ENCODE measurements at regions not wholly inside any gene's neighbourhood (a gene's known extent, or its start where the extent isn't known, plus 50 kb on each side); places are given as distances from the start of the nearest gene placed in this dataset.
A peak's percentile ranks its signal among the peaks of the same experiment; 100 is the strongest.

DNA sequence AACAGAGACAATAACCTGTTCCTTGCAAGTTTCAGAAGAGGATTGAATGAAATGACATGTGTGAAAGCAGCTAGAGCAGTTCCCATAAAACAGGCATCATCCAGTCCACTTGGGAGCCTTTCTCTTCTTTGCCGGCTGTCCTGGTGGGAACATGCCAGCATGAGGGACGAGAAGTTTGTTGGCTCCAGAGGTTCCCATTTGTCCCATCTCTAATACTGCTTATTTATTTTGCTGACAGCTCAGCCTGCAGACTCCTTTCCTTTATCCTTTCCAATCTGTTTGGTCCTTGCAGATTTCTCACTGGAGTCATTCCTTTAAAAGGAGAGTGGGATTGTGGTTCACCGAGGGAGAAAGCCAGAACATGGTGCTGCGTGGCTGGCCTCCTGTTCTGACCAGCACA, 321.5 kb upstream of the CLINT1 start:
- no peak for DNase-seq

DNA sequence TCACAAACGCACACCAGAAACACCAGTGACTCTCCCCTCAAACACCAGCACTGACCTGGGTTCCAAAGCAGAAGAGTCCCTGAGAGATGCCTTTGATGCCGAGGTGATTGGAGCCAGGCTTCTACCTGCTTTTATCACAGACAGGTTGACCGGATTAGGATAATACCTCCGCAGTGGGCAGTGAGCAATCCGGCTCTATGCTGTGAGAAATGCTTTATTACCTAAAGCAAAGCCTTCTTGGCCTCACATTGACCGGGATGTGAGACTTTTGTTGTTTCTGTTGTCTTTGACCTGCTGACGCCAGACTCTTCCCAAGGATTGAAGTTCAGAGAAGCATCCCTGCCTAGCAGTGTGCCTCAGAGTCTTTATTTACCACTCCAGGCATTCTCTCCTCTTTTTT, 320.3 kb upstream of the CLINT1 start:
- no peak for DNase-seq

DNA sequence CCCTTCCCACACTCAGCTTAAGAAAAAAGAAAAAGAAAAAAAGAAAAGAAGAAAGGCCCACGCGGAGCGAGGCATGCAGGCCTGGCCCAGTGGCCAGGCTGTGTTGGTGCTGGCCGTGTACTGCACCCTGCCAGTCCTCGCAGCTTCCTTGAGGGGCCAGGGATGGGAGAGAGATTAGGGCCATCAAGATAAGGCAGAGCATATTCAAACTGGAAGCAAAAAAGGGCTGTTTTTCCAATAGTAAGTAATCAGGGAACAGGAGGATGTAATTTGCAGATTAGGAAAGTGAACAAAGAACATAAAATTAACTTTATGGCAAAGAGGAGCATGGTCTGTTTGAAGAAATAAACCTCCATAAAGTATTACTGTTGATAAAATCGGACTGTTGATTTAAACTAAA, 319.6 kb upstream of the CLINT1 start:
- no peak for DNase-seq

DNA sequence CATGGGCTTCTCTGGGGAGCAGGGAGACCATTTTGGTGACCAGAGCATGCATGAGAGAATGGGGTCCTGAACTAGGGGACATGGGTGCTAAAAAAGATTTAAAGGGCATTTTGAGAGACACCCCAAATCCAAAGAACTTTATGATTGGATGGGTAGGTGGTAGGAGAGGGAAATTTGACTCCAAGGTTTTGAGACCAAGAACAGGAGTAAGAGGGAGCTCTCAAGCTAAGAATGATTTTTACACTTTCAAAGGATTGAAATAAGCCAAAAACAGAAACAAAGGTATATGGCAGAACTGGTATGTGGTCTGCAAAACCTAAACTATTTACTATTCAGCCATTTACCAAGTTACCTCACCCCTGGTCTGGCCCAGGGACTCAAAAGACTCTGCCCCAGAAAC, 318.2 kb upstream of the CLINT1 start:
- no peak for DNase-seq

DNA sequence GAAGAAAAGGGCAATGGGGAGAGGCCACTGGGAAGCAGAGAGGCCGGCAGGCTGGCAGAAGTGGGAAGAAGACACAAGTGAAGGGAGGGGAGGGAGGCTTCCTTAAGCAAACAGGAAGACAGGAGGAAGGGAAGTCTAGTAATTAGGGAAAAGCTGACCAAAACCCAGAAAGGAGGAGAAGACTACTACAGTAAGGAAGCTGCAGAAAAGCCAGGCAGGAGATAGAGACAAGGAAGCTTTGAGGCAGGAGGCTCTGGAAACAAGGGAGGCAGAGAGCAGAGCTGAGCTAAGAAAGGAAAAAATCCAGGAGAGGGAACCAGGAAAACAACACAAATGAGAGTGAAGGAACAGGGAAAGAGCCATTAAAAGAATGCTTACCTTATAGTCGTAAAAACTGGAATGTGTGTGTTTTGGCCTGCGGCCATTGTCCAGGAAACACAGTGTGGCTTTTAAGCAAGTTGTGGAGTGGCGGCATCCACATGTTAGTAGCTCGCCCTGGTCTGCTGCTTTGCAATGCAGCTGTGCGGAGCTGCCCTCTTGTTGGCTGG, 317.1 kb upstream of the CLINT1 start:
- DNase-seq, result peak; percentile 34

DNA sequence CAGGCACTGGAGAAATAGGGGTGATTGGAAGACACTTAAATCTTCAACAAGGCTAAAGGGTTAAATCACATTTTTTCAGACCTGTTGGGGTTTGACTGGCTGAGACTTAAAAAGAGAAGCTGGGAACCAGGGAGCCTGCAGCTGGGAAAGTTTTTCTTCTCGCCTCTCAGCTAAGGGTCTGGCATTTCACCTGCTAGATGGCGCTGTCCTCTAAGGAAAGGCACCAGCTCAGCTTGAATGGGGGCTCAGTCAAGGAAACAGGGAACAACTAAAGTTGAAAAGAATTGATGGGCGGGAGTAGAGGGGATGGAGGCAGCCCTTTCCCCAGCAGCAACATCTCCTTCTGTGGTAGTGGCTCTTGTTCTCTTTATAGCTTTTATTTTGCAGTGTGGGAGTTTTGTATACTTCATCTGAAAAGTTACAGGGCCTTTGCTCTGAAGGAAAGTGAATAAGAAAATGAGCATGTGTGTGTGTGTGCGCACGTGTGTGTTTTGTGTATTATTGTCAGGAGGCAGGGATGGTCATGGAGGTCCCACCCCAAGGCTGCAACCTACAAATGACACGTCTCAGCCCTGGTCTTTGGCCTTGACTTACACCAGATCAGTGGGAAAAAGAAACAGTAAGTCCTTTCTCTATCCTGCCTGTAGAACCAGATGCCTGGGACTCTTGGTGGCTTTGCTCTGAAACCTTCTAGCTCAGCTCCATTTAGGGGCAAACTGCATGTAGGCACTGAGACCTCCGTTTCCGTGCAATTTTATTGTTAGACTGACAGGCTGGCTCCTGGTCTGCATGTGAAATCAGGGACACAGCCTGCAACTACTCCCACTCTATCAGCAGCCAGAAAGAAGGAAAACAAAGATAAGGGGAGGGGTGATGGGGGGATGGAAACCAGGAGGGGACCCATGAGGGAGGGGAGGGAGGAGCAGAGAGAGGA, 316.2 kb upstream of the CLINT1 start:
- peak; percentile 90 for DNase-seq

DNA sequence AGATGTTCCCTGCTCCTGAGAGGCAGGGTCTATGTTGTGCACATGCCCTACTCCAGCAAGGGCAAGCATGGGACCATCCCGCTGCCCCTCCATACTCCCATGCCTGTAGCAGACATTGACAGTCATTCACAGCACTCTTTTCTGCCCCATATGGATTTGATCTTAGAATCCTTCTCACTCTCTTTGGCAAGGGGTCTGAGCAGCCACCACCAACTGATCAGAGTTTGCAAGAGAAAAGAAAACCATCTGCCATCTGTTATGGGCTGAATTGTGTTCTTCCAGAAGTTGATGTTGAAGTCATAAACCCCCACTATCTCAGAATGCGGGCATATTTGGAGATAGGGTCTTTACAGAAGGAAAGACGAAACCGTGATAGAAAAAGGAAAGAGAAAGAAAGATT, 315.1 kb upstream of the CLINT1 start:
- no peak for DNase-seq

DNA sequence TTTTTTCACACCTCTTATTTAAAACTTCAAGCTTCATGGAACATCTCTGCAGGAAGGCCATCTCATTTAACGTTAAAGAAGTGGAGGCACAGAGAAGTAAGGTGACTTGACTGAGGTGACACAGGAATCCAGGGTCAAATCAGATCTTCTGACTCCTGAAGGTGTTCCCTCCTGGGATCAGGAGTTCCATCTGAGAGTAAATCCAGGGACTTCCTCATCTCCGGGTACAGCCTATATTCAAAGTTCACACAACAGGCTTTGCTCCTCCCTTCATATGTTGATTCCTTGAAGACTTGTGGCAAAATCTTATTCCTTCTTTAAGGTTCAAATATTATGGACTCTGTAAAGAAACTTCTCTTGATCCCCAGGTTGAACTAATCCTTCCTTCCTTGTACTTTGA, 313.1 kb upstream of the CLINT1 start:
- no peak for DNase-seq

DNA sequence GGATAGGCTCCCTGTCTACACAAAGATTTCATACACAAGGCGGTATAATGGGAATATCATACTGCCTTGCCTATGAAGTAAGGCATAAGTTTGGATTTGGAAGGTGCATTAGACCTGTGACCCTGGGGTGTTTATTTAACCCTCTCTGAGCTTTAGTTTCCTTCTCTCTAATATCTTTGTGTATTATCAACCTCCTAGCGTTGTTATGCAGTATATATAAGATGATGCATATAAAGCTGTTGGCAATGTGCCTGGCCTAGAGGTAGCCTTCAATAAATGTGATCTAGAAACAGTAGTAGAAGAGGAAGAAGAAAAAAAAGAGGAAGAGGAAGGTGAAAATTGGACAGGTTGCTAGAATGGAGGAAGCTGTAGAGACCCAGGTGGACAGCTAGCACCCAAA, 311.6 kb upstream of the CLINT1 start:
- no peak for DNase-seq

DNA sequence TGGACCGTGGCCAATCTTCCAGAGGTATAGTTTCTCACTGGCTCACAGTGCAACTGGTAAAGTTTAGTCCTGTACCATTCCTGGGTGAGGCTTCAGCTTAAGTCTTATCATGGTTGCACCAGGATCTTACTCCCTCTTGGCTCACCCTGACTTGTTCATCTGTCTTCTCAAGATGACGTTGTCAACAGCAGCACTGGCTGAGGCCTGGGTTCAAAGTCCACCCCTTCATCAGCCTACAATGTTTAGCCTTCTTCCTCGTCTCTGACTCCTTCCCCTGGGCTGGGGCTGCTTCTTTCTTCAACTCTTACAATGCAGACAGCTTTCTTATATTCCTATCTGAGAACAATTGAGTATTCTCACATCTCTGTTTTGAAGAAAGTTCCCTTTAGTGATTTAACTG, 311.1 kb upstream of the CLINT1 start:
- DNase-seq, result no peak

DNA sequence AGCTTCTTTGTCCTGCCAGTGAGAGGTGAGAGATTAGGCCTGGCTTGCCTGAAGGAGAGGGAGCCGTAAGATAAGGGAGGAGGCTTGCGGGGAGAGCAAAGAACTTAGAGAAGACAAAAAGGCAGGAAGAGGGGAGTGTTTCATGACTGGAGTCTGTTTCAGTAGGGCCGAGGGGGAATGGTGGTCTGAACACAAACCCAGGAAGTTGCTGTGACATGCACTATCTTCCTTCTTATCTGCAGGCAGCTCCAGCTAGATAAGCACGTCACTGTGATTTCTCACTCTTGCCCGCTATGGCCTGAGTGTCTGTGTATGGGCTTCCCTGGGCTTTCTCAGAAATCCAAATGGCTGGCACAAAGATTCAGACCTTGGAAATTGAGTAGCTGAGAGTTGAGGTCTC, 307.5 kb upstream of the CLINT1 start:
- no peak for DNase-seq

DNA sequence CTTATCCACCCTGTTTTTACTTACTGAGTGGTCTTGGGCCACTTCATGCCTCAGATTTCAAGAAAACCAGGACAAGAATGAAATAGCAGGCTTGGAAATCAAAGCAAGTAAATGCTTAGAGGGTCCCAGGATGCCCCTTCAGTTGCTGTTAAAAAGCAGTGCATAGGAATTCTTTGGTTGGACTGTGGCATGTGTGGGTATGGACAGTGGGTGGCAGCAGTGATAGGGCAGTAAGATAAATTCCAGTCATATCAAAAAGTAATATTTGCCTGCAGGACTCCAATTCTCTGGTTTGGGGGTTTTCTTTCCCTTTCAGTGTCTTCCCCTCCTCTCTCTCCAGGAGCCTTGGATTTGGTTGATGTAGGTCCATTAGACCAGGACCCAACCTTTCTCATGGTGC, 306.7 kb upstream of the CLINT1 start:
- no peak for DNase-seq

DNA sequence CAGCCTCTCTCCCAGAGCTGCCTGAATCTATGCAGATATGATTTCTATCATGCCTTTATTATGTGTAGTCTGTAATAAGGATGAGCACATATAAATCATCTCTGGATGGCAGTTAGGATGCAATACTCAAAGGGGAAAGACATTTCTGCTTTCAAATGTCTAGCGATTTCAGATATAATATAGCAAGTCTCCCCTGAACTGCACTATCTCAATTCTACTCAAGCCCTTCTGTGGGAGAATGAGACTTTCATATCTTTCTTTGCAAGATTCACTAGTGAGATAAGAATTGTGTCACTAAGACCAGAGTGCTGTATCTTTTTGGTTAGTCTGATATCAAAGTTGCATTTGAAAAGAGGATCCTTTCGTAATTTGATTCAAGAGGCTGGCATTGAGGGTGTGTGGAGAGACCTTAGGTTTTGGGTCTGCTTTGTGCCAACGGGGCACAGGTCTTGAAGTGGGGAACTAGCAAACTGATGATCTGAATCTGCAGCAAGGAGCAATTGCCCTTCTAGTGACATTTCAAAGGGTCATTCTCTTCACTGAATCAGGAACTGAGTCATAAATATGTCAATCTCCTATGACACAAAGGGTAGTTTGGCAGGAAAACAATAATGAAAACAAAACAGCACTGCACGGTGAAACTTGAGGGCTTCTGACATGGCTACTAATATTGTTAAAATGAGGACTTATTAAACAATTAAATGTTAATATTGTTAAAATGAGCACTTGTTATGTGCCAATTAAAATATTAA, 305.5 kb upstream of the CLINT1 start:
- DNase-seq, result no peak

DNA sequence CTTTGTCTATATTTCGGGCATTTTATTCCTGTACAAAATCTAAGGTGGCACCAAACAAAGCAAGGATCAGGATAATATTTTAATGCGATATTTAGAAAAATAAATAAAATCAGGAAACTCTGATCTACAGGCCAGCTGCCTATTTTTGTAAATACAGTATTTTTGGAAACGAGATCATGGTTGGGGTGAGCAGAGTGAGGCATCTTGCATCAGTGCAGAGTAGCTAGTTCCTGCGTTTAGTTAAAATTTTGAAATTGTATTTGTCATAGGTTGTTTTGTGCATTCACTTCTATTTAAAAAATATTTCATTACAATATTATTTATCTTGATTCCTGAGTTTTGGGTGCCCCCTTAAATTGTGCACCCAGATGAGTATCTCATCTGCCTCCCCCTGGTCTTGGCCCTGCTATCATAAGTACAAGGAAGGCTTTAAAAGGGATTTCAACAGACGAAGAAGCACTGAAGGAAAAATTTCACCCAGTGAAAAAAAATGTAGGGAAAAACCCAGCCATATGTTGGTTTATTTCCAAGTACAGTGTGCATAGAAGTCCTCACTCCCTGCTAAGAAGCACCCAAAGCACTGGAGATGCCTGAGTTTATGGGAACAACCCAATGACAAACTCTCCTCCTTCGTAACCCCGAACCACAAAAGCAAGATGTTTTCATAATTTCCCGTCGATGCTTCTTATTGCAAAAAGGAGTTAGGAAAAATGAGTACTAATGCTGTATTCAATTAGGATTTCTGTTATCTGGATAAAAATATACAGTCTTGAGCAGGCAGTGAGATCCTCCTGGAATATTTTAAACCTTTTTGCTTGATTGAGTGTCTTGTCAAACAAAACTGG, 304.7 kb upstream of the CLINT1 start:
- DNase-seq, result no peak

DNA sequence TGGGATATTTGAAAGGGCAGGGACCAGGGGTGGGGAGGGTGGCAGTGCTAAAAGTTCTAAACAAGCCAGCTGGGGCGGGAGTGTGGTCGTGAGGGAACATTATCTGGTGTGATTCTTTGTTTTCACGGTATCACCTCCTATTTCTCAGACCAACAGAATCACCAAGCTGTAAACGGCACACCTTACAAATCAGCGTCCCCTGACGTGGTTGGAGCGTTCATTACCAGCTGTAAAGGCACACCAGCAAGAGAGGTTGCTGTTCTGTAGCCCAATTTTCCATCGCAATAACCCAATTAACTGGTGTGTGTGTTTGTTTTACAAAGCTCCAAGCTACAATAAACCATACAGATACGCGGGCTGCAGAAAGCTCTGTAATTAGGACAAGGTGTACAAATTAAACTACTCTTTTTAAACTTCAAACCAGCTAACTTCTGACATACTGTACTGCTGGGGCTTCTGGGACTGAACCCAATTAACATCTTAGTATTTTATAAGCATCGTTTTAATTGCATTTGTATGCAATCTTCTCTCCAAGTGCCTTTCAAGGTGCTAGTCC, 303.6 kb upstream of the CLINT1 start:
- no peak for DNase-seq

DNA sequence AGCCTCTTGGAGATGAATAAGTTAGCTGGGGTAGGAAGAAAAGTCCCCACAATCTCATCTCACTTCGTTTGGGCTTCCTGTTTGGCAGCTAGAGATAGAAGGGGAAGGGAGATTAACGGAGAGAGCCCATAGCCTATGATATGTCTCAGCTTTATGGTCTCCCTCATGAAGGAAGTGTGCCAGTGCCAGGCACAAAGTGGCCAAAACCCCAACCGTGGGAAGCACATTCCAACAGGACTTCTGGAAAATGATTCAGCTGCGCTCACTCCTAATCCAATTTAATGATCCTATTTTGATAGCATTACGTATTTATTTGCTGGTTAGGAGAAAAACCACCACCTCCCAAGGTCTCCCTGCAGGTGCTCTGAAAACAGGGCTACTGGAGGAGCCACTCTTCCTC, 303.1 kb upstream of the CLINT1 start:
- DNase-seq, result no peak

DNA sequence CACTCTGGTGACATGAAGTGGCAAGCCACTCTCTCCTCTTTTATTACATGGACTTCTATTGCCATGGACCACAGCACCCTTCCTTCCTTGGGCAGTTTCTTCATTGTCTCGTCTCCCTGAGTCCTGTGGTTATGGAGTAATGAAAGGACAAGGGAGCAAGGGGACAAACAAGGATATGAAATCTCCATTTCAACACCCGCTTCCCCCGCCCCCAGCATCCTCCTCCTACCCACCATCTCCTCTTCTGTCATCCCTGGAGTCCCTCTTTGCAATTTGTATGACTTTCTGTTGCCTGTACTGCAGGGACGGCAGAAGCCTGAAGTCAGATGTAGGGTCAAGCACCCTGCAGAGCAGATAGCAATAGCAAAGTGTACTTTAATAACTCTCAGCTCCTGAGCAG, 300.7 kb upstream of the CLINT1 start:
- no peak for DNase-seq

DNA sequence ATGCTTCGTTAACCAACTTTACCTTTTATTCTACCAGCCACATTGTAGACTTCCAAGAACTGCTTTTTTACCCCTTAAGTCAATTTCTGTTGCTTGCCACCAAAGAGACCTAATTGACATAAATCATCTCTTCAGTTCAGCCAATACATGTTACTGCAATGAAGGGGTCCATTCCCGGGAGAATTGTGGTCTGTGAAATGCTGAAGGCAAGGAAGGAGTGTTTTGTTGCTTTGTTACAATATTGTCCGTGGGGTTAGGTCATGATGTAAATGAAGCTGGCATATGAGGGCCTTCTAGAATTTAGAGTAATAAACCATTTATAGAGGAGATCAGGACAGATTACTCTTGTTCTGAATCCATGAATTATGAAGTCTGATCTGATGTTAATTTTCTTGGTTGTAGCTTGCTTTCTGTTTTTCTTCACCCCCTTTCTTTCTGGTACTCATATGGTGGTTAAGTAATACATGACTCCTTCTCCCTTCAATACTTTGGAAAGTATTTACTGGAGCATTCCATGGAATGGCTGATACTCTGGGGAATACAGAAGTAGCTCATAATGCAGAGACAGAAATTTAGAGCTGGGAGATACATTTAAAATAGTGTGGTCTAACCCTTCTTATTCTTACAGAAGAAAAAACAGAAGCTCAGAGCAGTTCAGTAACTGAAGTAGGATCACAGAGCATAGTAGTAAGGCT, 297.0 kb upstream of the CLINT1 start:
- no peak for DNase-seq

DNA sequence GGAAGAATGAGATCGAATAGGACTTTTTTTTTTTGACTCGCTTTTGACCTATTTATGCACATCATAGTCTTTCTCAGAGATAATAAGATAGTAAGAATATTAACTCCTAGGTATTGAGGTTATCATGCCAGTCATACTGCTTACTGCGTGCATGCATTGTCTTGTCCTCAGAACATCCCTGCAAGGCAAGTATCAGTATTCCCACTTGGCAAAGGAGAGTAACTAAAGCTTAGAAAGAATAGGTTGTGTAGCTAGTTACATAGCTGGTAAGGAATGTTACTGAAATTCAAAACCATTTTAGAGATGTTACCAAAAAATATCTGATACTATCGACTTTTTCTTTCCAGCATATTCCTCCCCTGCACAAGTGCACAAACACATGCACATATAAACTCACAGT, 296.1 kb upstream of the CLINT1 start:
- DNase-seq, result no peak

DNA sequence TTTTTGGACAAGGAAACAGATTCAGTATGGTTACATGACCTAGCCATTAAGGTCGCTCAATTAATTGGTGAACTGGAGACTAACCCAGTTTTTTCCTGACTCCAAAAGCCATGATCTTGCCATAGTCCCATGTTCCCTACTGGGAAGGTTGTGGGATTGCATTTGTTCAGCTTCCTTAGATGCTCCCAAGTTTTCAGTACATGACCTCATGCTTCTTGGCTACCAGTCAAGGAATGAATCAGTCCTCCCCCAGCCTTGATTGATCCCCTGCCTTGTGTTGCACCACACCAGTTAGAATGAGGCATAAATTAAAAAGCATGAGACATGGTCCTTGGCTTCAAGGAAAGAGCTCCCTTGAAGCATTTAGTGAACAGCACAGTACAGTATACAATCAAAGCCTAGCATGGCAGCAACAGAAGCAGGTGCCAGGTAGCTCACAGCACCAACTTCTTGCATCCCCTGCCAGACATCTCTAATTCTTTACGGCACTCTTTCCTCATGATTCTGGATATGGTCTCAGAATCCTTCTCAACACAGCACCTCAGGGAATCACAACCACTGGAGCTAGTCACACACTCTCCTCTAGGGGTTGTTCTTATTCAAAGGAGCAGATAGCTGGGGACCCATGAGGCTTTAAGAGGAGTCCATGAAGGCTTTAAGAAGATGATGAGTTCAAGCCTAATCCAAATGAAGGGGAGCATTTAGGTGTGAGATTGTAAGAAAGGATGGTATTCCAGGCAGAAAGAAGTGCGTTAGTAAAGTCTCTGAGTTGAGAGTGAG, 295.5 kb upstream of the CLINT1 start:
- DNase-seq, result peak; percentile 50

DNA sequence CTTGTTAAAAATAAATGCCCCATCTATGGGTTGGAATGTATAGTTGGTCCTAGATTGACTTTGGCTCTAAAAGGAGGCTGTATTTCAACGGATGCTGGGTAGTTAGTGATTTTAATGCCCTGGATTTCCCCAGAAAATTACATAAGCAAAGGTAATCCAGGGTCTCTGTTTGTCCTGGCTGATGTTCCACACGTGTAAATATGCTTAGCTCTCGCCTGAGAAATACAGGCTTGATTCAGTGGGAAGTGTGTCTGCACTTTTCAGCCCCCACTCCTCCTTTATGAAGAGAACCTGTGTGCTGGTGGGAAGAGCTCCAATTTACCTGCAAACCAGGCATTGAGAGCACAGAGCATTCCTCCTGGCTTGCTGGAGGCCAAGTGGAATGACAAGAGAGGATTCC, 294.6 kb upstream of the CLINT1 start:
- DNase-seq, result no peak
